GM12878 (cell line): ENCODE measurements at regions not wholly inside any gene's neighbourhood (a gene's known extent, or its start where the extent isn't known, plus 50 kb on each side); places are given as distances from the start of the nearest gene placed in this dataset.

ENCODE experiments used
- ATAC-seq: fragments of 200-7000 bp; cut with Tn5 transposase; 3 replicates; pipeline ENCODE4 v1.9.1; 2020; ENCODE audit warnings: mild to moderate bottlenecking, moderate library complexity
- BruUV-seq: library from RNA; stranded (reverse); fragments of 400-500 nt; replicated peaks from 2 replicates; lab custom pipeline; 2021; lab: Mats Ljungman, UMichigan
- CTCF ChIA-PET: fragments of 300-600 bp; sonication (Branson Sonifier 250); formaldehyde crosslinking; extraction: SDS; loops from one replicate; lab custom pipeline; 2021; ENCODE audit warnings: inconsistent platforms; lab: Yijun Ruan, JAX
- POLR2A ChIA-PET: fragments of 350-600 bp; formaldehyde crosslinking; extraction: SDS; loops from one replicate; lab custom pipeline; 2021; ENCODE audit warnings: inconsistent platforms; lab: Charles Lee
- RAD21 ChIA-PET: fragments of 300-600 bp; sonication (Branson Sonifier 250); formaldehyde crosslinking; loops from one replicate; lab custom pipeline; 2023; ENCODE audit warnings: antibody characterized with exemption; ENCODE audit not compliant: unreplicated experiment; lab: Charles Lee
- SMC1A ChIA-PET: fragments of 300-600 bp; sonication (Branson Sonifier 250); formaldehyde crosslinking; loops from one replicate; lab custom pipeline; 2023; ENCODE audit not compliant: unreplicated experiment, uncharacterized antibody; lab: Charles Lee
- DNase-seq: peaks from one replicate; pipeline ENCODE4 v3.0.0-alpha.2; 2011; ENCODE audit warnings: low read depth, low spot score
- FAIRE-seq: peaks from 3 replicates; lab custom pipeline; 2011; peaks lifted over from hg19 to GRCh38; lab: Jason Lieb, UNC
- H2AFZ ChIP-seq: 2 replicates; pipeline ENCODE4 v1.6.0; 2011; ENCODE audit warnings: low read depth, low read length, control low read depth; ENCODE audit not compliant: control insufficient read depth
- H3K27ac ChIP-seq: 2 replicates; pipeline ENCODE4 v1.5.1; 2011; ENCODE audit warnings: control low read depth; ENCODE audit not compliant: control insufficient read depth, insufficient read depth
- H3K27me3 ChIP-seq, 2 experiments: replicated peaks in 1 of 2; 2 replicates each; pipeline versions ENCODE4 v1.6.0 to v1.6.1; 2011; ENCODE audit warnings: low read length in 1 of 2; ENCODE audit not compliant: control insufficient read depth in 2 of 2, insufficient read depth in 2 of 2
- H3K36me3 ChIP-seq, 2 experiments: 2 replicates each; pipeline ENCODE4 v1.5.1; 2011; ENCODE audit warnings: low read length in 1 of 2; ENCODE audit not compliant: control insufficient read depth in 2 of 2, insufficient read depth in 2 of 2
- H3K4me1 ChIP-seq: 2 replicates; pipeline ENCODE4 v1.6.1; 2011; ENCODE audit warnings: mild to moderate bottlenecking, low read length, moderate library complexity, mixed read lengths; ENCODE audit not compliant: control insufficient read depth, insufficient read depth
- H3K4me2 ChIP-seq: 2 replicates; pipeline ENCODE4 v1.6.0; 2011; ENCODE audit warnings: control low read depth; ENCODE audit not compliant: control insufficient read depth, insufficient read depth
- H3K4me3 ChIP-seq: fragments of 200-600 bp; sonication (generic); 2 replicates; pipeline ENCODE4 v1.5.1; 2016
- H3K79me2 ChIP-seq: 2 replicates; pipeline ENCODE4 v1.6.0; 2011; ENCODE audit warnings: low read length; ENCODE audit not compliant: control insufficient read depth, insufficient read depth
- H3K9ac ChIP-seq: 2 replicates; pipeline ENCODE4 v1.8.0; 2011; ENCODE audit warnings: low read length, control low read depth, mixed read lengths; ENCODE audit not compliant: control insufficient read depth, insufficient read depth
- H3K9me3 ChIP-seq: replicated peaks from 3 replicates; pipeline ENCODE4 v1.5.1; 2011; ENCODE audit warnings: mild to moderate bottlenecking, low read length; ENCODE audit not compliant: control insufficient read depth, insufficient read depth
- H4K20me1 ChIP-seq: 2 replicates; pipeline ENCODE4 v1.6.0; 2011; ENCODE audit not compliant: control insufficient read depth, insufficient read depth
- KAT2A ChIP-seq: conservative IDR thresholded peaks from 2 replicates; pipeline ENCODE4 v1.6.1; 2011; ENCODE audit warnings: low read depth, low read length; ENCODE audit not compliant: control insufficient read depth
- RAD21 ChIP-seq: IDR thresholded peaks from 2 replicates; pipeline ENCODE4 v1.6.1; 2011; ENCODE audit warnings: mild to moderate bottlenecking, low read depth, low read length, moderate library complexity; ENCODE audit not compliant: insufficient read depth
- SMC3 ChIP-seq: IDR thresholded peaks from 2 replicates; pipeline ENCODE4 v1.6.1; 2011; ENCODE audit warnings: low read length, improper control_type of control experiment, borderline replicate concordance
- SRF ChIP-seq, 2 experiments: IDR thresholded peaks; 2 replicates each; pipeline ENCODE4 v1.6.1; 2011; ENCODE audit warnings: low read depth in 2 of 2, low read length in 2 of 2, mild to moderate bottlenecking in 1 of 2, moderate library complexity in 1 of 2
- WGBS: methylation state at CpG from one replicate; pipeline ENCODE4 v1.1.6; 2016; ENCODE audit warnings: low lambda C conversion rate; ENCODE audit not compliant: insufficient replicate concordance, insufficient coverage; ENCODE audit errors: missing lambda C conversion rate; 5-methylcytosine and 5-hydroxymethylcytosine counted together
- in situ Hi-C: fragments of 300-500 bp; cut with MboI; formaldehyde crosslinking; loops from 9 replicates; pipeline ENCODE4 v1.14.3; 2018; ENCODE audit warnings: mixed read lengths
- intact Hi-C: fragments of 100-400 bp; cut with micrococcal nuclease; formaldehyde crosslinking; loops from one replicate; pipeline ENCODE4 v1.14.2; 2022; ENCODE audit not compliant: unreplicated experiment
- TF ChIP-seq, protein P1 (sequence below), 3 experiments: IDR thresholded peaks in 2 of 3; conservative IDR thresholded peaks in 1 of 3; 2 replicates each; pipeline ENCODE4 v1.5.1; 2011; ENCODE audit warnings: low read depth in 3 of 3, low read length in 3 of 3, mild to moderate bottlenecking in 3 of 3, control low read depth in 2 of 3, moderate library complexity in 2 of 3, inconsistent platforms in 1 of 3, mixed read lengths in 1 of 3; ENCODE audit not compliant: control insufficient read depth in 2 of 3, insufficient read depth in 1 of 3; ENCODE audit errors: extremely low read depth in 1 of 3
- TF ChIP-seq, protein P2 (sequence below): fragments of 150-350 bp; IDR thresholded peaks from 2 replicates; pipeline ENCODE4 v1.6.1; 2014; ENCODE audit warnings: mild to moderate bottlenecking, low read depth, low read length

DNA sequence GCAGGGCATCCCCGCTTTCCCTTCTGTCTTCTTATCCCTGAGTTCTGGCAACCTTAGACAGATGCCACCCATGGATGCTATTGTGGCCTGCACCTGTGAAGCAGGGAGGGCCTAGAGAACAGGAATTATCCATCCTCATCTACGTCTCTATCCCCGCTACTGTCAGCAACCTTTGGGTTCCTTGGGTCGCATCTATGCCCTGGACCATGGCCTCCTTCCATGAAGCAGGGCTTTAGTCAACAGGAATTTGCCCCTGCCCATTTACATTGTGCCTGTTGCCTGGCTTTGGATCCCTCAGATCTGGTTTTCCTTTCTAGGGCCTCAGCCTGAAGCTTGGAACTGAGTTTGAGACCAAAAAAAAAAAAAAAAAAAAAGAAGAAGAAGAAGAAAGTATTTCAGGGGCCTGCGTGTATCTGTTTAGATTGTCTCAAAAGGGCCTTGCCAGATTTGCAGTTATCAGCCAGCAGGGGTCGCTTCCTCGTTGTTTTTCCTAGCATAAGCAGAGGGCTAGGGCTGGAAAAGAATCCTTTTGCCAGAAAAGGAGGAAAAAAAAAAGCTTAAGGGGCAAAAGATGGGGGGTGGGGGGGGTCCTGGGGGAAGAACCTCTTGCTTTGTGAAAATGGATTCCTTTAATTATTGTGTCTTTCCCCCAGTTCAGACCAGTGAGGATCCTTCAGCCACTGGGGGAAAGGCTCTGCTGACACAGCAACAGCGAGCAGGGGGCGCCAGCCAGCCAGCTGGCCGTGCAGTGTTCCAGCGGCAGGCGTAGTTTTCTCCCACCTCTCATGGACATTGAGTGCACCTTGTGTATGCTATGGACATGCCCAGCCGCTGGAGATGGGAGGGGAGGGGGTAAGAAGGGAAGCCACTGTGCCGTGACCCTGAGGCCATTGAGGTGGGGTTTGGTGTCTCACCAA lies 65.7 kb upstream of the ALDH1L1 start:
- WGBS: 33% methylated on average over 14 of the region's 14 CpGs
- peak; percentile 59; the same call in 2 of the 3 replicates for ATAC-seq

More for the DNA sequence above, 65.7 kb upstream of the ALDH1L1 start:
- Histone ChIP-seq H3K9ac (no peak overlapping the region), H3K4me1 (no peaks in the 10 kb centered on the region), H2AFZ (no peak overlapping the region), H4K20me1 (no peaks in the 10 kb centered on the region), H3K27me3 (no peaks in the 10 kb centered on the region; a peak in 1 of 4 replicates), H3K36me3 (no peaks in the 10 kb centered on the region), H3K27ac (no peak overlapping the region), H3K4me2 (no peak overlapping the region), H3K9me3 (no peaks in the 10 kb centered on the region; the same call in 2 of the 3 replicates), H3K79me2 (no peaks in the 10 kb centered on the region), H3K4me3 (no peak overlapping the region)
- BruUV-seq: no TSS peak
- RAD21 ChIA-PET: no interaction called here
- FAIRE-seq: no peak
- SMC1A ChIA-PET: interaction anchor here (0.7 to 1.0 kb wide), 2 partner anchors 108 to 229 kb away, joined by 3 read pairs; no protein-coding TSS in a partner anchor
- in situ Hi-C loops (no loop called here), intact Hi-C loops (loop anchor here (10.0 kb wide), 1 partner anchor 229 kb away; the partner anchor contains the start of gene ZXDC)
- CTCF ChIA-PET: interaction anchor here (0.7 to 1.0 kb wide), 3 partner anchors 8 to 142 kb away, joined by 3 read pairs; no protein-coding TSS in a partner anchor
- TF ChIP-seq, protein P1, sequence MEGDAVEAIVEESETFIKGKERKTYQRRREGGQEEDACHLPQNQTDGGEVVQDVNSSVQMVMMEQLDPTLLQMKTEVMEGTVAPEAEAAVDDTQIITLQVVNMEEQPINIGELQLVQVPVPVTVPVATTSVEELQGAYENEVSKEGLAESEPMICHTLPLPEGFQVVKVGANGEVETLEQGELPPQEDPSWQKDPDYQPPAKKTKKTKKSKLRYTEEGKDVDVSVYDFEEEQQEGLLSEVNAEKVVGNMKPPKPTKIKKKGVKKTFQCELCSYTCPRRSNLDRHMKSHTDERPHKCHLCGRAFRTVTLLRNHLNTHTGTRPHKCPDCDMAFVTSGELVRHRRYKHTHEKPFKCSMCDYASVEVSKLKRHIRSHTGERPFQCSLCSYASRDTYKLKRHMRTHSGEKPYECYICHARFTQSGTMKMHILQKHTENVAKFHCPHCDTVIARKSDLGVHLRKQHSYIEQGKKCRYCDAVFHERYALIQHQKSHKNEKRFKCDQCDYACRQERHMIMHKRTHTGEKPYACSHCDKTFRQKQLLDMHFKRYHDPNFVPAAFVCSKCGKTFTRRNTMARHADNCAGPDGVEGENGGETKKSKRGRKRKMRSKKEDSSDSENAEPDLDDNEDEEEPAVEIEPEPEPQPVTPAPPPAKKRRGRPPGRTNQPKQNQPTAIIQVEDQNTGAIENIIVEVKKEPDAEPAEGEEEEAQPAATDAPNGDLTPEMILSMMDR (IDR thresholded peaks at IDR 0.05 in 2 of 3, conservative IDR thresholded peaks at IDR 0.05 in 1 of 3; ENCODE audit: control insufficient read depth in 2 of 3, extremely low read depth in 1 of 3, insufficient read depth in 1 of 3, low read depth in 3 of 3, low read length in 3 of 3): peak; percentile 33 to 43 (median 40); a peak in 5 of 6 replicates
- TF ChIP-seq SMC3 (peak; percentile 32; the same call in 1 of the 2 replicates), RAD21 (0 out of 2 replicates have a peak, but pooled peaks have one; percentile 24), SRF (IDR thresholded peaks at IDR 0.05; ENCODE audit: low read depth in 2 of 2, low read length in 2 of 2) (no peak), KAT2A (no peak)
- TF ChIP-seq, protein P2, sequence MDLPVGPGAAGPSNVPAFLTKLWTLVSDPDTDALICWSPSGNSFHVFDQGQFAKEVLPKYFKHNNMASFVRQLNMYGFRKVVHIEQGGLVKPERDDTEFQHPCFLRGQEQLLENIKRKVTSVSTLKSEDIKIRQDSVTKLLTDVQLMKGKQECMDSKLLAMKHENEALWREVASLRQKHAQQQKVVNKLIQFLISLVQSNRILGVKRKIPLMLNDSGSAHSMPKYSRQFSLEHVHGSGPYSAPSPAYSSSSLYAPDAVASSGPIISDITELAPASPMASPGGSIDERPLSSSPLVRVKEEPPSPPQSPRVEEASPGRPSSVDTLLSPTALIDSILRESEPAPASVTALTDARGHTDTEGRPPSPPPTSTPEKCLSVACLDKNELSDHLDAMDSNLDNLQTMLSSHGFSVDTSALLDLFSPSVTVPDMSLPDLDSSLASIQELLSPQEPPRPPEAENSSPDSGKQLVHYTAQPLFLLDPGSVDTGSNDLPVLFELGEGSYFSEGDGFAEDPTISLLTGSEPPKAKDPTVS: no peak
- no peak for DNase-seq
- POLR2A ChIA-PET: interaction anchor here (0.6 kb wide), 1 partner anchor 189 kb away, joined by 3 read pairs; no protein-coding TSS in a partner anchor
